Activated T-cell treated with anti-CD3 and anti-CD28 coated beads, Interleukin-2, amount 50 U/mL, for 72 hours (primary cell): ENCODE measurements at regions not wholly inside any gene's neighbourhood (a gene's known extent, or its start where the extent isn't known, plus 50 kb on each side); places are given as distances from the start of the nearest gene placed in this dataset.
"Not testable (repeated sequence)": the region's sequence is repeated elsewhere in the genome, so short reads cannot be mapped to it uniquely, and the experiment has no call there.

Experiments
- ATAC-seq, 2 donors: fragments of 150-1000 bp; cut with Tn5 transposase; replicated peaks in 1 of 2; 2 replicates each; pipeline ENCODE4 v1.10.0; 2021; ENCODE audit warnings: moderate library complexity in 2 of 2, mild to moderate bottlenecking in 1 of 2
- DNase-seq, 2 donors: peaks; one replicate each; pipeline ENCODE4 v3.0.0; 2021 to 2022; ENCODE audit warnings: mixed read lengths in 1 of 2
- H3K27ac Mint-ChIP-seq: one replicate; pipeline ENCODE4 v1.8.0; 2022; ENCODE audit warnings: mild to moderate bottlenecking, moderate library complexity, mixed read lengths
- H3K27me3 Mint-ChIP-seq: one replicate; pipeline ENCODE4 v1.8.0; 2022; ENCODE audit warnings: low read depth, mixed read lengths
- H3K36me3 Mint-ChIP-seq, 2 donors: one replicate each; pipeline ENCODE4 v1.8.0; 2022; ENCODE audit warnings: mixed read lengths in 2 of 2, mild to moderate bottlenecking in 1 of 2; ENCODE audit not compliant: insufficient read depth in 2 of 2
- H3K4me1 Mint-ChIP-seq: one replicate; pipeline ENCODE4 v1.8.0; 2022; ENCODE audit warnings: low read depth, mixed read lengths
- H3K4me3 Mint-ChIP-seq, 2 donors: one replicate each; pipeline ENCODE4 v1.8.0; 2022; ENCODE audit warnings: mild to moderate bottlenecking in 2 of 2, mixed read lengths in 2 of 2, moderate library complexity in 2 of 2
- H3K9me3 Mint-ChIP-seq, 2 donors: one replicate each; pipeline ENCODE4 v1.8.0; 2022; ENCODE audit warnings: mixed read lengths in 2 of 2

DNA sequence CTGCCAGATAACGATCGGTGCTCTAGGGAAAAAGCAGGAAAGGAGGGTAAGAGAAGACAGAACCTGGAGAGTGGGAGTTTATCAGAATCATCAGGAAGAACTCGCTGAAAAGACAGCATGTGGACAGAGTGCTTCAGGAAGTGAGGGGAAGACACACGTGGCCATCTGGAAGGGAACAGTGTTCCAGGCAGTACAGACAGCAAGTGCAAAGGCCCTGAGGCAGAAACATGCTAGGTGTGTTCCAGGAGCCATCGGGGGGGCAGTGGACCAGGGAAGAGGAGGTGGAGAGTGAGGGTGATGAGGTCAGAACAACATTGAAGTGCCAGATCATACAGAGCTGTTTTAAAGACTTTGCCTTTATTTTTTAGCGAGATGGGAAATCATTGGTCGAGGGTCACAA lies 354.3 kb upstream of the CNR1 start:
- Mint-ChIP-seq H3K36me3 (peaks cover 0 to 2% of the 10 kb centered on the region in 2 donors), H3K4me1 (no peaks in the 10 kb centered on the region), H3K9me3 (peaks cover 3 to 8% of the 10 kb centered on the region in 2 donors), H3K27ac (no peak overlapping the region), H3K4me3 (no peak overlapping the region), H3K27me3 (peaks cover 7% of the 10 kb centered on the region)
- DNase-seq (no peak), ATAC-seq (no peak)

DNA sequence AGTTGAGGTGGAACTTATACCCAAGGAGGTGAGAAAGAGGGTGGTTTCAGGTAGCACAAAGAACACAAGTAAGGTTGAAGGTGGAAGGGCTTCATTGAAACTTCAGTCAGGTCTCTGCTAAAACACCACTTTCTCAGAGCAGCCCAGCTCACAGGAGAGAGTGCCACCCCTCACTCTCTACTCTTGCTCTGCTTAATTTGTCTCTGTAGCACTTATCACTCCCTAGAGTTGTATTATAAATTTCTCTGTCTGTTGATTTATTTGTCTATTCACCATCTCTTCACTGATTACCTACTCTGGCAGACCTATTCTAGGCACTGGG lies 353.8 kb upstream of the CNR1 start:
- peaks cover 0 to 2% of the 10 kb centered on the region in 2 donors for H3K36me3 Mint-ChIP-seq
- H3K4me3 Mint-ChIP-seq = no peak overlapping the region
- no peaks in the 10 kb centered on the region for H3K4me1 Mint-ChIP-seq
- H3K27me3 Mint-ChIP-seq = peaks cover 7% of the 10 kb centered on the region
- H3K9me3 Mint-ChIP-seq = peaks cover 3 to 8% of the 10 kb centered on the region in 2 donors
- no peak overlapping the region for H3K27ac Mint-ChIP-seq
- ATAC-seq = no peak
- no peak for DNase-seq

DNA sequence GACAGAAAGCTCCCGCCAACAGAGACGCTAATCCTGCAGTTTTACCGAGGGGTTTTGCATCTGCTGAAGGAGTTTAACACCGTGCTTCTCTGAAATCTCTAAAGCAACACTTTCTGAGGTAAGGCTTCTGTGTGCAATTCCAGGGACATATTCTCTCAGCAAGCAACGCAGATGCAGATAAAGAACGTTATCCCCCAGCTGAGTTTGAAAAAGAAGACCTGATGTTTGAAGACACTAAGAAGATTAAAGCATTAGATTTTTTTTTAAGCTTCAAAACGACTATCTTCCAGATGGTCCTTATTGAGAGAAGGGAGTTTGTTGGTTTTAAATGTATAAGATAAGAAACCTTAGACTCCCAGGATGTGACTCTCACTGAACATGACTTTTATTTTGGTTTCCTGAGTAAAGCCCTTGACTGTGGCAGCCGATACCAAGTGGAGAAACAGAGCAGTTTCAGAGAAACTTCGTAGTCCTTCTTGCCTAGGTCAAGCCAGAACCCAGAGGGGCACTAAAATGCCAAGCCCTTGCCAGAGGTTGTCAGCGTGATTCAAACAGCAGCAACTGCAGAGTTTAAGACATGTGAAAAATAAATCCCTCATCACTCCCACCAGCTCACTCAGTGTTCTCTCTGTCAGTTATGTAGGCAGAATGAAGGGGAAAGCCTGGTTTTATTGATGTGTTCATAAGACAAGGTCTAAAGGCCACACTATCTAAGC lies 353.3 kb upstream of the CNR1 start:
- Mint-ChIP-seq H3K27ac (no peak overlapping the region), H3K36me3 (peaks cover 0 to 2% of the 10 kb centered on the region in 2 donors), H3K4me1 (no peaks in the 10 kb centered on the region), H3K9me3 (peaks cover 3 to 4% of the 10 kb centered on the region in 2 donors), H3K27me3 (peaks cover 7% of the 10 kb centered on the region), H3K4me3 (no peak overlapping the region)
- ATAC-seq (no peak), DNase-seq (no peak)

DNA sequence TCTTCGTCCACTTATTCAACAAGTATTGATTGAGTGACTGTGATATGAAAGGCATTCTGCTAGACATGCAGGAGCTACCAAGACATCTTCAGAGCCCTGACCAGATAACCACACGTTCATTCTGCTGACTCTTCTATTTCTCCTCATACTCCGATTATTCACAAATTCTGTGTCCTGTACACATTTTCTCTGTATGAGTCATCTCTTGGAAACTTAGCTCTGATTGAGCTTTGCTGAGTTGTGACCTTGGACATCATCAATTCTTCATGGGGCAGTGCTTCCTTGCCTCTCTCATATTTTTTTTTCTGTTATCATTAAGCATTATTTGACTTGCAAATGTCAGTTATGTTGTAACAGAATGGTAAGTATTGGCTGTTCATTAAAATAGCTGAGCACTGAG lies 351.6 kb upstream of the CNR1 start:
- ATAC-seq = no peak
- Mint-ChIP-seq H3K4me3 (no peak overlapping the region), H3K27me3 (peaks cover 7% of the 10 kb centered on the region), H3K27ac (no peak overlapping the region), H3K36me3 (peaks cover 0 to 2% of the 10 kb centered on the region in 2 donors), H3K4me1 (no peaks in the 10 kb centered on the region), H3K9me3 (peaks cover 3% of the 10 kb centered on the region in 2 donors)
- no peak for DNase-seq

DNA sequence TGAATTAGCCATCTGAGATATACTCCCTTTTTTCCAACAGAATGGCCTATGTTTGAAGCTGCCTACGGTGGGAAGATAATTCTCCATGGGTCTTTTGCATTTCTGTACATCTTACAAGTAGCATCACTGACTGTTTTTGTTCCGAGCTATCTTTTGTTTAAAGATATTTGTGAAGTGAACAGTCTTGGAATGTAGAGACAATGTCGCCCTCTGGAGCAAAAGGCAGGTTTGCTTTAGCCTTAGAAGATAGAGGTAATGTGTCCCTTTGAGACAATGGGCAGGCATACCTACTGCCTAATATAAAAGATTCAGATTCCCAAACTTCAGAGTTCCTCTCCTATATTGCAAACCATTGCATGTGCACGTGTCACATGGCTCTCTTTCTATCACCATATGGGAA lies 347.8 kb upstream of the CNR1 start:
- ATAC-seq = no peak
- no peak overlapping the region for H3K27ac Mint-ChIP-seq
- H3K4me1 Mint-ChIP-seq = no peaks in the 10 kb centered on the region
- no peaks in the 10 kb centered on the region for H3K36me3 Mint-ChIP-seq
- H3K4me3 Mint-ChIP-seq = no peak overlapping the region
- no peaks in the 10 kb centered on the region for H3K27me3 Mint-ChIP-seq
- DNase-seq = no peak
- H3K9me3 Mint-ChIP-seq = no peaks in the 10 kb centered on the region

DNA sequence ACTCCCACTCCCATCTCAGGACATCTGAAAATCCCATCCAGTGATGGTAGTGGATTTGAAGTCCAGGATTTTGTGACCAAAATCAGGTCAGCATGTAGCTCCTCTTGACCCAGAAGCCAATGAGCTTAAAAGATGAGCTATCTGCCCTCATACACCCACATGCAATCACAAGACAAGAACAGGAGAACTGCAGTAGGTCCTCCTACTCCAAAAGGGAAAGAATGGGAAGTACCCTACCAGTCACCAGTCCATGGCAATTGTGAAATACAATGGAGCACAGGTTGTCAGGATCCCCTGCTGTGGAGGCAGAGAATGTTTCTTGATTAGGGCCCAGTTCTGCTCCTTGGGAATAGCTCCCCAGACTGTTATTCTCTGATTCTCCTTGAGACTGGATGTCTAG lies 347.3 kb upstream of the CNR1 start:
- no peaks in the 10 kb centered on the region for H3K4me1 Mint-ChIP-seq
- H3K27ac Mint-ChIP-seq = no peak overlapping the region
- no peaks in the 10 kb centered on the region for H3K27me3 Mint-ChIP-seq
- H3K9me3 Mint-ChIP-seq = no peaks in the 10 kb centered on the region
- no peak for ATAC-seq
- H3K36me3 Mint-ChIP-seq = no peaks in the 10 kb centered on the region
- no peak overlapping the region for H3K4me3 Mint-ChIP-seq
- no peak for DNase-seq

DNA sequence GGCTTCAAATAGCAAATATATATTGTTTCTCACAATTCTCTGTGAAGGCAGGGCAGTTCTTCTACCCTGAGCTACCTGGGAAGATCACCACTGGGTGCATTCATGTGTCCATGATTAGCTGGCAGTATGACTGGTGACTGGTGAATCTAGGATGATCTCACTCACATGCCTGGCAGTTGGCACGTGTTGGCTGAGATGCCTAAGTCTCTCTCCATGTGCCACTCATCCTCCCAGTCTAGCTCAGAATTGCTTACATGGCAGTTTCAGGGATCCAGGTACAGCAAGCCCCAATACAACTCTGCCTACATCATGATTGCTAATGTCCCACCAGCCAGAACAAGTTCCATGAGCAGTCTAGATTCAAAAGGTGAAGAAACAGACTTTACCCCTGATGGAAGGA lies 346.8 kb upstream of the CNR1 start:
- H3K27me3 Mint-ChIP-seq = no peaks in the 10 kb centered on the region
- H3K36me3 Mint-ChIP-seq = no peaks in the 10 kb centered on the region
- DNase-seq (no peak), ATAC-seq (no peak)
- no peak overlapping the region for H3K27ac Mint-ChIP-seq
- H3K4me1 Mint-ChIP-seq = no peaks in the 10 kb centered on the region
- H3K4me3 Mint-ChIP-seq = no peak overlapping the region
- H3K9me3 Mint-ChIP-seq = no peaks in the 10 kb centered on the region

DNA sequence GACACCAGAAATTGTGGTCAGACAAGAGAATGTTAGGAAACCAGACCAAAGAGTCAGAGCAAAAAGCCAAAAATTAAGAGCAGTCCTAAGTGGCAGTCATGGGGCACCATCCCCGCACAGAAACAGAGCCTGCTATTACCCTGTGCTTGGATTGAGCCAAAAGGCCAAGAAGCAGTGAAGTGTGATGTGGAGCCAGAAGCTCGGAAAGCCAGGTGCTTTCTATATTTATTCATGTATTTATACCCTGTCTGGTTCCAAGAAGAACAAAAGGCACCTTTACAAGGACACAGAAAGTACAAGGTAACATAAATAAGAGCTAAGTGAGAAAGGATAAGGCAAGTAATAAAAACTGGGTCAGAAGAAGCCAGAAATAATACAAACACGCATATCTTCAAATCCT lies 336.2 kb upstream of the CNR1 start:
- Mint-ChIP-seq H3K9me3 (peaks cover 0 to 4% of the 10 kb centered on the region in 2 donors), H3K27me3 (peaks cover 20% of the 10 kb centered on the region), H3K4me1 (no peaks in the 10 kb centered on the region), H3K36me3 (no peaks in the 10 kb centered on the region), H3K27ac (no peak overlapping the region), H3K4me3 (no peak overlapping the region)
- DNase-seq (no peak), ATAC-seq (no peak)

DNA sequence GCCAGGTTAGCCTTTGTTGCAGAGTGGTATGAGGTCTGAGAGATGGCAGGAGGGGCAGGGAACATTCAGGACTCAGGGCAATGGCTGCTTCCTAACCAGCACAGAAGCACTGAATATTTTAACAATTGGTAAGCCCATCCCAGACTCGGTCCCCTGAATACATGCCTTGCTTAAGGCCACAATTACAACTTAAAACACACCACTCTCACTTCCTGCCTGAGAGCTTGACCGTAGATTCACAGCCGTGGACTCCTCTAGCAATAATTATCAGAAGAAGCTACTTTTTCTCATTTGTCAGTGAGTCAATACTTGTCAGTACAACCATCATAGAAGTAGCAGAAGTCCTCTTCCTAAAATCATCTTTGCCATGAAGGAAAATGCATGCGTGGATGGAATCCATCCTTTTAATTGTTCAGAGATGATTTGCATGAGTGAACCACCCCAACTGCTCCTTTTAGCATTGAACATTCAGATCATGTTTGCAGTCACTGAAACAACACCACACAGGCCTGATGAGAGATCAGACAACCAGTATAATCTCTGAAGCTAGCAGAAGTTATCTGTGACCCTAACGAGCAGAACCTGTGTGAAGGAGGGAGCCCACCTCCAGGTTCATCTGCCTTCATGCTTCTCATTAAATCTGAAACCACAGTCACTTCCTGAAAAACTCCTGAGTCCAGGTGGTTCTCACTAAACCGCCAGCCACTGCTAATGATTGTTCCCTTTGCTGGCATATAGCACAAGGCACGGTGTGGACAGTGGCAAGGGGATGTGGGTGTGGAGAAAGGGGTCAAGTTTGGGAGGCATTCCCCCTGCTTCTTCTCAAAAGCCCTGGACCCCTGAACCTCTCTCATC lies 333.9 kb upstream of the CNR1 start:
- Mint-ChIP-seq H3K4me1 (no peaks in the 10 kb centered on the region), H3K36me3 (no peaks in the 10 kb centered on the region), H3K4me3 (no peak overlapping the region), H3K9me3 (no peaks in the 10 kb centered on the region), H3K27me3 (peaks cover 22% of the 10 kb centered on the region), H3K27ac (no peak overlapping the region)
- no peak for DNase-seq
- no peak for ATAC-seq

DNA sequence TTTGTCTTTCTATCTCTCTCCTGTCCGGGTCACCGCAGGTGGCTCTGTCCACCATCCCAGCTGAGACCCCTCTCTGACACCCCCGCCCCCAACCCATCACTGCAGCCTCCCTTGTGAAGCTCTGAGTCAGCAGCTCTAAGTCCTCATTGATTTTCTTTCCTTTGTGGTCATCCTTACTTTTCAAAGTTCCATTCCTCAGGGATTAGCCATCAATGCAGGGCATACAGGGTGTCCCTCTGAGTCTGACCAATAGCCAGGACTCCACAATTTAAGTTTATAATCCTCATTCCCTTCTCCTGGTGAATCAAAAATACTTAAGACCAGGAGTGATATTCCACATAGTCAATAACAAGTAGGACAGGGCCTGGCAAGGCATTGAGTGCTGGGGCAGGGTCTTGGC lies 333.3 kb upstream of the CNR1 start:
- Mint-ChIP-seq H3K4me3 (no peak overlapping the region), H3K4me1 (no peaks in the 10 kb centered on the region), H3K9me3 (no peaks in the 10 kb centered on the region)

DNA sequence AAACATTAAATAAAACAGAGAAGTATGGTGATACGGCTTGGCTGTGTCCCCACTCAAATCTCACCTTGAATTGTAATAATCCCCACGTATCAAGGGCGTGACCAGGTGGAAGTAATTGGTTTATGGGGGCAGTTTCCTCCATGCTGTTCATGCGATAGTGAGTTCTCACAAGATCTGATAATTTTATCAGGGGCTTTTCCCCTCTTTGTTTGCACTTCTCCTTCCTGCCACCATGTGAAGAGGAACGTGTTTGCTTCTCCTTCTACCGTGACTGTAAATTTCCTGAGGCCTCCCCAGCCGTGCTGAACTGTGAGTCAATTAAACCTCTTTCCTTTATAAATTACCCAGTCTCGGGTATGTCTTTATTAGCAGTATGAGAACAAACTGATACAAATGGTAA lies 331.3 kb upstream of the CNR1 start:
- not testable (repeated sequence) for DNase-seq, H3K27ac Mint-ChIP-seq, ATAC-seq, H3K4me3 Mint-ChIP-seq, H3K4me1 Mint-ChIP-seq, H3K9me3 Mint-ChIP-seq, H3K36me3 Mint-ChIP-seq
- peaks cover 19% of the 10 kb centered on the region for H3K27me3 Mint-ChIP-seq

More for the DNA sequence above, 333.3 kb upstream of the CNR1 start:
- no peak overlapping the region for H3K27ac Mint-ChIP-seq
- H3K36me3 Mint-ChIP-seq = no peaks in the 10 kb centered on the region
- H3K27me3 Mint-ChIP-seq = peaks cover 25% of the 10 kb centered on the region
- ATAC-seq (no peak), DNase-seq (no peak)

DNA sequence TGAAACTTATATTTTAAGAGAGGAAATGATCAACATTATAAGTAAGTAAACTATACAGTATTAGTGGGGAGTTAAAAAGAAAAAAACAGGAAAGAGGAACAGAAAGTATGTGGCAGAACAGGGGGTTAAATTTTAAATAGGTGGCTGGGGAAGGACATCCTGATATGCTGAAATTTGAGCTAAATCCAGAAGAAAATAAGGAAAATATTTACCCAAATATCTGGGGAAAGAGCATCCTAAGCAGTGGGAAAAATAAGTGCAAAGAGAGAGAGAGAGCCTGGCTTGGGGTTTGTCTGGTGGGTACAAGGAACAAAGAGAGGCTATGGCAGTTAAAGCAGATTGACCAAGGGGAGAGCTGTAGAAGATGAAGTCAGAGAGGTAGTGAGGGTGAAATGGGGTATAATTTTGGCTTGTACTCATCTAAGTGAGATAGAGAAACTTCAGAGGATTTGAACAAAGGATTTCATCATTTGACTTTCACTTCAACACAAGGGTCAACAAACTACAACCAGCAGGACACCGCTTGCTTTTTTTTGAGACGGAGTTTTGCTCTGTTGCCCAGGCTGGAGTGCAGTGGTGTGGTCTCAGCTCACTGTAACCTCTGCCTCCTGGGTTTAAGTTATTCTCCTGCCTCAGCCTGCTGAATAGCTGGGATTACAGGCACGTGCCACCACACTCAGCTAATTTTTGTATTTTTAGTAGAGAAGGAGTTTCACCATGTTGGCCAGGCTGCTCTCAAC lies 328.4 kb upstream of the CNR1 start:
- H3K9me3 Mint-ChIP-seq = no peaks in the 10 kb centered on the region
- H3K4me3 Mint-ChIP-seq = no peak overlapping the region
- H3K4me1 Mint-ChIP-seq = no peaks in the 10 kb centered on the region
- peaks cover 11% of the 10 kb centered on the region for H3K27me3 Mint-ChIP-seq
- ATAC-seq = no peak
- H3K36me3 Mint-ChIP-seq = no peaks in the 10 kb centered on the region
- H3K27ac Mint-ChIP-seq = peak overlapping the region; percentile 64
- no peak for DNase-seq

DNA sequence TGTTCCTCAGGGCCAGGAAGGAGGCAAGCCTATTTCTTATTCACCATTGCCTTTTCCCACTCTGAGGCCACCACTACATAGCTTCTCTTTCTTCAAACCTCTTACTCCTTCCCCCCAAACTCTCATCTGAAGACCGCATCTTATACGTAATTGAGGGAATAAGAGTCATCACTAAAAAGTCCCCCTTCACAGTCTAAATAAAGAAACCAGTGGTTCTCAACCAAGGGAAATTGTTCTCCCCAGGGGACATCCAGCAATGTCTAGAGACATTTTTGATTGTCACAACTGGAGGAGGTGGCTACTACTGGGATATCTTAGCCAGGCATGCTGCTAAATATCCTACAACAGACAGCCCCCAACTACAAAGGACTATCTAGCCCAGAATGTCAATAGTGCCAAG lies 327.6 kb upstream of the CNR1 start:
- no peaks in the 10 kb centered on the region for H3K9me3 Mint-ChIP-seq
- H3K27ac Mint-ChIP-seq = no peak overlapping the region
- H3K36me3 Mint-ChIP-seq = no peaks in the 10 kb centered on the region
- peaks cover 11% of the 10 kb centered on the region for H3K27me3 Mint-ChIP-seq
- DNase-seq = no peak
- peak in 1 of 2 donors; percentile 19 for ATAC-seq
- H3K4me3 Mint-ChIP-seq = no peak overlapping the region
- no peaks in the 10 kb centered on the region for H3K4me1 Mint-ChIP-seq
